ENCODE measurements at regions not wholly inside any gene's neighbourhood (a gene's known extent, or its start where the extent isn't known, plus 50 kb on each side); places are given as distances from the start of the nearest gene placed in this dataset.

- TF ChIP-seq CTCF (IDR thresholded peaks at IDR 0.05): no peak
- H3K27ac ChIP-seq (ENCODE audit: low read depth in 1 of 2, low read length in 2 of 2): no peak overlapping the region
- no peak overlapping the region for H3K9ac ChIP-seq (ENCODE audit: insufficient read depth, low read length, poor library complexity, severe bottlenecking)
- H3K4me3 ChIP-seq (replicated peaks in 1 of 3; ENCODE audit: low read depth in 2 of 3, low read length in 3 of 3): no peak overlapping the region
- H3K4me1 Mint-ChIP-seq: no peaks in the 10 kb centered on the region
- no peak overlapping the region for H2AFZ ChIP-seq (ENCODE audit: insufficient read depth, low read depth, low read length, poor library complexity, severe bottlenecking)
- H3K9me3 ChIP-seq (replicated peaks in 1 of 2; ENCODE audit: control insufficient read depth in 1 of 2, insufficient read depth in 1 of 2, low read length in 2 of 2): no peaks in the 10 kb centered on the region
- no peak overlapping the region for H3K27ac Mint-ChIP-seq
- H4K20me1 ChIP-seq (ENCODE audit: insufficient read depth, low read length): no peaks in the 10 kb centered on the region
- no peak overlapping the region for H3K4me2 ChIP-seq (replicated peaks; ENCODE audit: extremely low read depth, low read length, poor library complexity, severe bottlenecking)
- no peaks in the 10 kb centered on the region for H3K36me3 ChIP-seq (replicated peaks in 1 of 2; ENCODE audit: control insufficient read depth in 1 of 2, insufficient read depth in 2 of 2, low read length in 2 of 2)
- peaks cover 2 to 9% (median 5%) of the 10 kb centered on the region in 3 donors for H3K27me3 Mint-ChIP-seq (ENCODE audit: low read depth in 3 of 3)
- H3K27me3 ChIP-seq (ENCODE audit: control insufficient read depth in 2 of 2, insufficient read depth in 2 of 2, low read length in 2 of 2): no peaks in the 10 kb centered on the region
- H3K79me2 ChIP-seq (ENCODE audit: insufficient read depth, low read length): no peaks in the 10 kb centered on the region
- intact Hi-C loops (cut with micrococcal nuclease): no loop called here
- H3K36me3 Mint-ChIP-seq: no peaks in the 10 kb centered on the region
- peaks cover 0 to 5% (median 0%) of the 10 kb centered on the region in 7 donors for H3K9me3 Mint-ChIP-seq
- 17% methylated on average over 3 of the region's 3 CpGs for WGBS (ENCODE audit: insufficient coverage)
- H3K4me1 ChIP-seq (ENCODE audit: control insufficient read depth in 1 of 2, insufficient read depth in 2 of 2, low read length in 2 of 2): no peaks in the 10 kb centered on the region
- DNase-seq: no peak
- H3K4me3 Mint-ChIP-seq: no peak overlapping the region
These were observed 50.0 kb upstream of the ALDH1B1 start for GRCh38 chr9:38342532-38342931.

GRCh38 chr9:38342096-38342495 lies 50.4 kb upstream of the ALDH1B1 start:
- Histone ChIP-seq H3K27ac (ENCODE audit: low read depth in 1 of 2, low read length in 2 of 2) (no peak overlapping the region), H3K27me3 (ENCODE audit: control insufficient read depth in 2 of 2, insufficient read depth in 2 of 2, low read length in 2 of 2) (no peaks in the 10 kb centered on the region), H3K9me3 (replicated peaks in 1 of 2; ENCODE audit: control insufficient read depth in 1 of 2, insufficient read depth in 1 of 2, low read length in 2 of 2) (no peaks in the 10 kb centered on the region), H3K36me3 (replicated peaks in 1 of 2; ENCODE audit: control insufficient read depth in 1 of 2, insufficient read depth in 2 of 2, low read length in 2 of 2) (no peaks in the 10 kb centered on the region), H4K20me1 (ENCODE audit: insufficient read depth, low read length) (no peaks in the 10 kb centered on the region), H3K9ac (ENCODE audit: insufficient read depth, low read length, poor library complexity, severe bottlenecking) (no peak overlapping the region), H2AFZ (ENCODE audit: insufficient read depth, low read depth, low read length, poor library complexity, severe bottlenecking) (no peak overlapping the region), H3K4me3 (replicated peaks in 1 of 3; ENCODE audit: low read depth in 2 of 3, low read length in 3 of 3) (no peak overlapping the region), H3K79me2 (ENCODE audit: insufficient read depth, low read length) (no peaks in the 10 kb centered on the region), H3K4me1 (ENCODE audit: control insufficient read depth in 1 of 2, insufficient read depth in 2 of 2, low read length in 2 of 2) (no peaks in the 10 kb centered on the region), H3K4me2 (replicated peaks; ENCODE audit: extremely low read depth, low read length, poor library complexity, severe bottlenecking) (no peak overlapping the region)
- intact Hi-C loops (cut with micrococcal nuclease): no loop called here
- Mint-ChIP-seq H3K27me3 (ENCODE audit: low read depth in 3 of 3) (peaks cover 2 to 9% (median 3%) of the 10 kb centered on the region in 3 donors), H3K36me3 (no peaks in the 10 kb centered on the region), H3K27ac (no peak overlapping the region), H3K4me1 (no peaks in the 10 kb centered on the region), H3K9me3 (peaks cover 0 to 5% (median 0%) of the 10 kb centered on the region in 7 donors), H3K4me3 (no peak overlapping the region)
- 96% methylated on average over 4 of the region's 4 CpGs for WGBS (ENCODE audit: insufficient coverage)
- no peak for TF ChIP-seq CTCF (IDR thresholded peaks at IDR 0.05)
- DNase-seq: no peak

Measured in CD14-positive monocyte (primary cell).